ENCODE measurements at regions not wholly inside any gene's neighbourhood (a gene's known extent, or its start where the extent isn't known, plus 50 kb on each side); places are given as distances from the start of the nearest gene placed in this dataset.

DNA sequence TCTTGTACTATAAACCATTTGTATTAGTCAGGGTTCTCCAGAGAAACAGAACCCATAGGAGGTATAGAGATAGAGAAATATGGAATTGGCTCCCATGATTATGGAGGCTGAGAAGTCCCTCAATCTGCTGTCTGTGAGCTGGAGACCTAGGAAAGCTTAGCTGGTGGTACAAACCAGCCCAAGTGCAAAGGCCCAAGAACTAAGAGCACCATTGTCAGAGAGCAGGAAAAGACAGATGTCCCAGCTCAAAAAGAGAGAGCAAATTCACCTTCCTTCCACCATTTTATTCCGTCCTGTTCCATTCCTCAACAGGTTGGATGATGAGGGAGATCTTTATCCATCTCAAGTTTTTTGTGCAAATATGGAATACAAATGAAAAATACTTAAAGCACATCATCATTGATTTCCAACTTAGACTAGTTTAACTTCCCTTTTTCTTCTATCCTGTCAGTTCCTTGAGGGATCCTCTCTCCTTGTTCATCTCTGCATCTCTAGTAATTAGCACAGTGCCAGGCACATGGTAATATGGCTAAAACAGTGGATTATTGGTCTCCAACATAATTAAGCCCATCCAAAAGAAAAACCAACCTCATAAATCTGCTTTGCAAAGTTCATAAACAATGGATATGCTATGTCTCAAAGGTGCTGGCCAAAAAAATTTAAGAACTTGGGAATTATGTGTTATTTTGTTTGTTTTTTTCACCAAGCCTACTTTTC, 83.1 kb upstream of the PIK3CG start:
- no peak overlapping the region for H3K4me3 ChIP-seq
- no peak overlapping the region for H3K27ac ChIP-seq
- DNase-seq (ENCODE audit: low spot score) = no peak
- TF ChIP-seq, protein P1, sequence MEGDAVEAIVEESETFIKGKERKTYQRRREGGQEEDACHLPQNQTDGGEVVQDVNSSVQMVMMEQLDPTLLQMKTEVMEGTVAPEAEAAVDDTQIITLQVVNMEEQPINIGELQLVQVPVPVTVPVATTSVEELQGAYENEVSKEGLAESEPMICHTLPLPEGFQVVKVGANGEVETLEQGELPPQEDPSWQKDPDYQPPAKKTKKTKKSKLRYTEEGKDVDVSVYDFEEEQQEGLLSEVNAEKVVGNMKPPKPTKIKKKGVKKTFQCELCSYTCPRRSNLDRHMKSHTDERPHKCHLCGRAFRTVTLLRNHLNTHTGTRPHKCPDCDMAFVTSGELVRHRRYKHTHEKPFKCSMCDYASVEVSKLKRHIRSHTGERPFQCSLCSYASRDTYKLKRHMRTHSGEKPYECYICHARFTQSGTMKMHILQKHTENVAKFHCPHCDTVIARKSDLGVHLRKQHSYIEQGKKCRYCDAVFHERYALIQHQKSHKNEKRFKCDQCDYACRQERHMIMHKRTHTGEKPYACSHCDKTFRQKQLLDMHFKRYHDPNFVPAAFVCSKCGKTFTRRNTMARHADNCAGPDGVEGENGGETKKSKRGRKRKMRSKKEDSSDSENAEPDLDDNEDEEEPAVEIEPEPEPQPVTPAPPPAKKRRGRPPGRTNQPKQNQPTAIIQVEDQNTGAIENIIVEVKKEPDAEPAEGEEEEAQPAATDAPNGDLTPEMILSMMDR (IDR thresholded peaks at IDR 0.05) = no peak

DNA sequence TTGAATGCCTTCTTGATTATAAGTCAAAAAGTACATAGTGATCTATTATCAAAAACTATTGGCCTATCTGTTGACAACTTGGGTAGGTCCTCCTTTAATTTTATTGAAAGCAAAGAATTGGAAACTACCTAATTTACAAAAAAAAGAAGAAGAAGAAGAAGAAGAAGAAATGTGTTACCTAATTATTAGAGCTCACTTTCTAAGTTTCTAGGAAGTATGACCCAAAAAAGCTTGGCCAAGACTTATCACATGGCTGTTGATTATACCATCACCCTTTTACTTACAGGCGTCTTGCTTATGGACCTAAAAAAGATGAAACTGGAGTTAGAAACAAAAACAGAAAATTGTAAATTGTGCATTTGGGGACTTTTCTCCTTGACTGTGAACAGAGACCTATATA, 81.8 kb upstream of the PIK3CG start:
- H3K27ac ChIP-seq = no peak overlapping the region
- DNase-seq (ENCODE audit: low spot score) = no peak
- H3K4me3 ChIP-seq = no peak overlapping the region
- TF ChIP-seq, protein P1 (IDR thresholded peaks at IDR 0.05) = no peak

GRCh38 chr7:106788637-106789036, 76.4 kb upstream of the PIK3CG start:
- Histone ChIP-seq H3K27ac (no peak overlapping the region), H3K4me3 (no peak overlapping the region)
- DNase-seq (ENCODE audit: low spot score) = no peak
- TF ChIP-seq, protein P1 (IDR thresholded peaks at IDR 0.05) = no peak

- H3K27ac ChIP-seq = no peak overlapping the region
- H3K4me3 ChIP-seq = no peak overlapping the region
- no peak for DNase-seq (ENCODE audit: low spot score)
- TF ChIP-seq, protein P1 (IDR thresholded peaks at IDR 0.05) = no peak
These were observed 73.6 kb upstream of the PIK3CG start for GRCh38 chr7:106791526-106791925.

- Histone ChIP-seq H3K4me3 (no peak overlapping the region), H3K27ac (no peak overlapping the region)
- DNase-seq (ENCODE audit: low spot score) = no peak
- TF ChIP-seq, protein P1 (IDR thresholded peaks at IDR 0.05) = no peak
These were observed 72.7 kb upstream of the PIK3CG start for GRCh38 chr7:106792233-106792926.

DNA sequence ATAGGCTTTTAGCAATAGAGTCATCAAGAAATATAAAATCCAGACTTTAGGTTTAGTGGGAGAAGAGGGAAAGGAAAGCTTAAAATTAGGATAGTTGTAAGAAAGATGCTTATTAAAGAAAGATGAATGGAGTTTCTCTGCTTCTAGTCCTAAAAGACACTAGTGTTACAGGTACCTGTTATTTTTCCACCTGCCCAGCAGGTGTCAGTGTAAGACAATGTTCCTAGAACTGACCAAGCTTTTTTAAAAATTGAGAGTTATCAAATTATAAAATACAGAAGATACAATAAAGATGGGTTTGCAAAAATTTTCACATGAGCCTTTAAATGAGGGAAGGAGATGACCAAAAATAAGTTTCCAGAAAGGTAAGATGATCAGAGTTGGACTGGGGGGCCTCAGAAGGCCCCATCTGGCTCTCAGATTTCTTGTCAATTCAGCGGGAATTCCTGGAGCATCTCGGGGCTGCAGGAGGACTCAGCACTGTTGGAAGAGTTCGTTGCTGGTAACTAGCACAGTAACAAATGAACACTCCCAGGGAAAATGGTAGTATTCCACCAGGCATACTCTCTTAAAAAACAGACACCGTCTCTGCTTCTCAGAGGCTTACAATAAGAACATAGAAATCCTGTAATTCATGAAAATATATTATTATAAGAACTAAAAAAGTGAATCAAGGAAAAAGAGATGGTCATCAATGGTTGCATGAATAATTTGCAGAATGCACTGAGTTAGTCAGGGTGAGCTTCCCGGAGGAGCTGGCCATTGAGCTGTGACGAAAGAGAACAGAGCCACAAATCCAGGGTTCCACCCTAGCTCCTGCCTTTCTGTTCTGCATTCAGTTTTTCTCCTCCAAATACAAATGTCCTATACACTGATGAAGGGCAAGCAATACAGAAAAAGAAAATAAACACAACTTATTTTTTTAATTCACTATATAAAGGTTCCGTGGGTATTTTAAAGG, 71.8 kb upstream of the PIK3CG start:
- DNase-seq (ENCODE audit: low spot score) = no peak
- TF ChIP-seq, protein P1 (IDR thresholded peaks at IDR 0.05) = no peak
- no peak overlapping the region for H3K27ac ChIP-seq
- no peak overlapping the region for H3K4me3 ChIP-seq
